HCT116 (cell line): ENCODE measurements at regions not wholly inside any gene's neighbourhood (a gene's known extent, or its start where the extent isn't known, plus 50 kb on each side); places are given as distances from the start of the nearest gene placed in this dataset.

Experiments
- ATAC-seq: fragments of 200-7000 bp; cut with Tn5 transposase; 2 replicates; pipeline ENCODE4 v1.9.1; 2020; ENCODE audit warnings: mild to moderate bottlenecking, moderate library complexity
- BruUV-seq: library from RNA; stranded (reverse); fragments of 400-500 nt; replicated peaks from 2 replicates; lab custom pipeline; 2021; lab: Mats Ljungman, UMichigan
- CTCF ChIA-PET: fragments of 300-600 bp; sonication (Branson Sonifier 250); formaldehyde crosslinking; loops from one replicate; lab custom pipeline; 2021; ENCODE audit warnings: antibody characterized with exemption; lab: Charles Lee
- POLR2A ChIA-PET: fragments of 300-600, 350-600 bp; sonication (Branson Sonifier 250); formaldehyde crosslinking; loops from one replicate; lab custom pipeline; 2021; ENCODE audit warnings: antibody characterized with exemption; lab: Charles Lee
- RAD21 ChIA-PET, 2 experiments: fragments of 300-600 bp; sonication (Branson Sonifier 250); formaldehyde crosslinking; loops; one replicate each; lab custom pipeline; 2023; ENCODE audit warnings: low total read pairs in 2 of 2; ENCODE audit not compliant: uncharacterized antibody in 2 of 2, unreplicated experiment in 2 of 2, low non-redundant PET in 1 of 2; lab: Charles Lee
- DNase-seq: peaks from one replicate; pipeline ENCODE4 v3.0.0-alpha.2; 2010; ENCODE audit warnings: low read depth, low spot score
- H2AFZ ChIP-seq: fragments of 200-600 bp; shearing (Covaris generic), sonication (generic); 2 replicates; pipeline ENCODE4 v1.6.1; 2017; ENCODE audit warnings: low read depth, mixed run types, mixed read lengths, antibody characterized with exemption, low read length; ENCODE audit not compliant: poor library complexity, severe bottlenecking
- H3K27ac ChIP-seq: 2 replicates; pipeline ENCODE4 v1.5.1; 2012; ENCODE audit warnings: low read depth, low read length
- H3K27me3 ChIP-seq: fragments of 200-600 bp; sonication (generic); 2 replicates; pipeline ENCODE4 v1.6.1; 2016; ENCODE audit warnings: mixed run types, low read length, mixed read lengths; ENCODE audit not compliant: insufficient read depth
- H3K36me3 ChIP-seq, 2 experiments: fragments of 200-500 bp in 1 of 2; fragments of 200-600 bp in 1 of 2; sonication (Bioruptor generic) in 1 of 2; sonication (generic) in 1 of 2; 2 replicates each; pipeline versions ENCODE4 v1.5.1 to v1.6.1; 2014 to 2016; ENCODE audit warnings: low read length in 2 of 2, inconsistent platforms in 1 of 2, mixed read lengths in 1 of 2, mixed run types in 1 of 2; ENCODE audit not compliant: insufficient read depth in 2 of 2, control insufficient read depth in 1 of 2
- H3K4me1 ChIP-seq, 2 experiments: fragments of 200-600 bp in 1 of 2; sonication (generic) in 1 of 2; 2 replicates each; pipeline versions ENCODE4 v1.5.1 to v1.6.1; 2012 to 2017; ENCODE audit warnings: low read length in 2 of 2, inconsistent platforms in 1 of 2, mild to moderate bottlenecking in 1 of 2, mixed read lengths in 1 of 2, mixed run types in 1 of 2, moderate library complexity in 1 of 2; ENCODE audit not compliant: insufficient read depth in 2 of 2, control insufficient read depth in 1 of 2
- H3K4me2 ChIP-seq: fragments of 200-600 bp; sonication (generic); 2 replicates; pipeline ENCODE4 v1.6.1; 2017; ENCODE audit warnings: mixed run types, low read length, mixed read lengths
- H3K4me3 ChIP-seq, 2 experiments: fragments of 200-600 bp in 1 of 2; sonication (generic) in 1 of 2; replicated peaks in 1 of 2; 2 replicates each; pipeline ENCODE4 v1.5.1; 2011 to 2016; ENCODE audit warnings: low read length in 2 of 2, control low read depth in 1 of 2, low read depth in 1 of 2, mild to moderate bottlenecking in 1 of 2, mixed read lengths in 1 of 2, mixed run types in 1 of 2
- H3K79me2 ChIP-seq: fragments of 200-600 bp; sonication (generic); 2 replicates; pipeline ENCODE4 v1.6.1; 2017; ENCODE audit warnings: mild to moderate bottlenecking, mixed run types, low read length, moderate library complexity, mixed read lengths; ENCODE audit not compliant: insufficient read depth
- H3K9ac ChIP-seq: fragments of 200-600 bp; sonication (generic); 2 replicates; pipeline ENCODE4 v1.6.1; 2016; ENCODE audit warnings: low read length, mixed read lengths
- H3K9me2 ChIP-seq: fragments of 200-600 bp; sonication (generic), shearing (Covaris generic); 2 replicates; pipeline ENCODE4 v1.6.1; 2017; ENCODE audit warnings: mixed run types, mild to moderate bottlenecking, moderate library complexity; ENCODE audit not compliant: insufficient read depth
- H3K9me3 ChIP-seq, 2 experiments: fragments of 200-500 bp in 1 of 2; fragments of 200-600 bp in 1 of 2; sonication (Bioruptor generic) in 1 of 2; sonication (generic) in 1 of 2; 2 replicates each; pipeline ENCODE4 v1.6.1; 2014 to 2017; ENCODE audit warnings: low read length in 2 of 2, mixed read lengths in 2 of 2, inconsistent platforms in 1 of 2, low read depth in 1 of 2, mild to moderate bottlenecking in 1 of 2, mixed run types in 1 of 2, moderate library complexity in 1 of 2; ENCODE audit not compliant: control insufficient read depth in 1 of 2, insufficient read depth in 1 of 2
- H4K20me1 ChIP-seq: fragments of 200-600 bp; sonication (generic), shearing (Covaris generic); 2 replicates; pipeline ENCODE4 v1.6.1; 2017; ENCODE audit warnings: mixed run types, mild to moderate bottlenecking, moderate library complexity; ENCODE audit not compliant: insufficient read depth
- ATF3 ChIP-seq: IDR thresholded peaks from 2 replicates; pipeline ENCODE4 v1.6.1; 2012
- CBX3 ChIP-seq: IDR thresholded peaks from 2 replicates; pipeline ENCODE4 v1.6.1; 2012; ENCODE audit warnings: low read depth
- CEBPB ChIP-seq: IDR thresholded peaks from 2 replicates; pipeline ENCODE4 v1.6.1; 2012; ENCODE audit warnings: low read depth
- EGR1 ChIP-seq: IDR thresholded peaks from 2 replicates; pipeline ENCODE4 v1.6.1; 2012; ENCODE audit warnings: low read depth
- ELF1 ChIP-seq: IDR thresholded peaks from 2 replicates; pipeline ENCODE4 v1.6.1; 2012; ENCODE audit warnings: low read depth, borderline replicate concordance
- EZH2phosphoT487 ChIP-seq: fragments of 200-600 bp; IDR thresholded peaks from 2 replicates; pipeline ENCODE4 v1.6.1; 2018; ENCODE audit warnings: antibody characterized with exemption, borderline replicate concordance
- FOSL1 ChIP-seq: IDR thresholded peaks from 2 replicates; pipeline ENCODE4 v1.6.1; 2012; ENCODE audit warnings: low read depth
- MAX ChIP-seq: IDR thresholded peaks from 2 replicates; pipeline ENCODE4 v1.6.1; 2012
- POLR2AphosphoS5 ChIP-seq: IDR thresholded peaks from 2 replicates; pipeline ENCODE4 v1.6.1; 2011; ENCODE audit warnings: mild to moderate bottlenecking, low read depth, low read length, moderate library complexity
- RAD21 ChIP-seq: IDR thresholded peaks from 2 replicates; pipeline ENCODE4 v1.6.1; 2012; ENCODE audit warnings: low read depth, mild to moderate bottlenecking
- SP1 ChIP-seq: IDR thresholded peaks from 2 replicates; pipeline ENCODE4 v1.6.1; 2012; ENCODE audit warnings: low read depth
- SRF ChIP-seq: IDR thresholded peaks from 2 replicates; pipeline ENCODE4 v1.6.1; 2012; ENCODE audit warnings: low read depth
- TCF7L2 ChIP-seq: IDR thresholded peaks from 2 replicates; pipeline ENCODE4 v1.7.0; 2011; ENCODE audit warnings: borderline replicate concordance, inconsistent platforms; ENCODE audit not compliant: insufficient read depth, insufficient read length; ENCODE audit errors: extremely low read depth
- YY1 ChIP-seq: IDR thresholded peaks from 2 replicates; pipeline ENCODE4 v1.6.1; 2011; ENCODE audit warnings: low read length, low read depth, moderate library complexity, mild to moderate bottlenecking; ENCODE audit not compliant: insufficient replicate concordance; ENCODE audit errors: extremely low read depth
- intact Hi-C: fragments of 100-400 bp; cut with micrococcal nuclease; formaldehyde crosslinking; loops from 2 replicates; pipeline ENCODE4 v1.10.0; 2022

- CTCF ChIA-PET, result no interaction called here
- H3K4me2 ChIP-seq, result no peak overlapping the region
- POLR2A ChIA-PET, result no interaction called here
- no TSS peak for BruUV-seq
- H4K20me1 ChIP-seq, result no peaks in the 10 kb centered on the region
- peaks cover 7% of the 10 kb centered on the region in 2 experiments; a peak in 3 of 4 replicates for H3K4me1 ChIP-seq
- no peak overlapping the region for H3K27ac ChIP-seq
- no peak overlapping the region for H3K4me3 ChIP-seq
- H3K36me3 ChIP-seq, result no peaks in the 10 kb centered on the region
- RAD21 ChIA-PET, result no interaction called here
- no peak for DNase-seq
- TF ChIP-seq ELF1 (no peak), POLR2AphosphoS5 (no peak), YY1 (no peak), CEBPB (no peak), SRF (no peak), RAD21 (no peak), SP1 (no peak), ATF3 (no peak), TCF7L2 (no peak), EGR1 (no peak), EZH2phosphoT487 (no peak), CBX3 (no peak), FOSL1 (no peak), MAX (no peak)
- TF ChIP-seq, all 23 proteins: peak for 0
- H3K79me2 ChIP-seq, result no peaks in the 10 kb centered on the region
- no peaks in the 10 kb centered on the region for H3K9me2 ChIP-seq
- no peak overlapping the region for H2AFZ ChIP-seq
- H3K9me3 ChIP-seq, result no peaks in the 10 kb centered on the region
- no peak for ATAC-seq
- peaks cover 9% of the 10 kb centered on the region; the same call in 1 of the 2 replicates for H3K27me3 ChIP-seq
- intact Hi-C loops, result no loop called here
- H3K9ac ChIP-seq, result no peak overlapping the region
These were observed 251.1 kb downstream of the TJP1 start for GRCh38 chr15:29570948-29571791.
